ENCODE measurements at regions not wholly inside any gene's neighbourhood (a gene's known extent, or its start where the extent isn't known, plus 50 kb on each side); places are given as distances from the start of the nearest gene placed in this dataset.

DNA sequence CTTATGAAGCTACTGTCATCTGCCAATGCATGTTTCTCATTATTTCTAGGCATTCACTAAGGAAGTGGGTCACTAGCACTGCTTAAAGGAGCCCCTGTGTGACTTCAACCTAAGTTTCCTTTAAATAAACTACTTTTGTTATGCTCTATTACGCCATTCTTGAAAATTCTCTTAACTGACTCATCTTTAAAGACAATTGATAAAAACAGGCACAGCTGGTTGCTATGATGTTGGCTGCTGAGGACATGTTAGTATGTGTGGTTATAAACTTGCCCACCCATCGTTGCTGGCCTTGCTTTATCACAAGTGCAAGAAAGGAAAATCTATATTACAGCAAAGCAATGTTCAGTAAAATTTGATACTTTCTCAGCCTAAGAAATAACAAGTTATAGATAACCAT lies 75.8 kb upstream of the CNTNAP4 start:
- no peak for DNase-seq
- Histone ChIP-seq H3K4me3 (no peak overlapping the region), H3K9me3 (no peaks in the 10 kb centered on the region), H3K27me3 (no peaks in the 10 kb centered on the region), H3K27ac (no peak overlapping the region), H3K36me3 (no peaks in the 10 kb centered on the region), H3K4me1 (no peaks in the 10 kb centered on the region)
- in situ Hi-C loops (cut with MboI; ENCODE audit: low pct_ligation_motif_present in 1 of 4, low pct_unique_long_range_greater_than_20kb in 1 of 4, low sequenced_read_pairs in 3 of 4), result no loop called here
- TF ChIP-seq POLR2AphosphoS5 (IDR thresholded peaks at IDR 0.05) (no peak), POLR2A (IDR thresholded peaks at IDR 0.05) (no peak), EP300 (IDR thresholded peaks at IDR 0.05; ENCODE audit: low read depth) (no peak), CTCF (IDR thresholded peaks at IDR 0.05) (no peak)
- 31 to 60% methylated on average over 2 of the region's 2 CpGs for WGBS, 2 donors (ENCODE audit: low coverage in 1 of 2)
- intact Hi-C loops (cut with DNase I; ENCODE audit: low total_unique reads), result no loop called here

DNA sequence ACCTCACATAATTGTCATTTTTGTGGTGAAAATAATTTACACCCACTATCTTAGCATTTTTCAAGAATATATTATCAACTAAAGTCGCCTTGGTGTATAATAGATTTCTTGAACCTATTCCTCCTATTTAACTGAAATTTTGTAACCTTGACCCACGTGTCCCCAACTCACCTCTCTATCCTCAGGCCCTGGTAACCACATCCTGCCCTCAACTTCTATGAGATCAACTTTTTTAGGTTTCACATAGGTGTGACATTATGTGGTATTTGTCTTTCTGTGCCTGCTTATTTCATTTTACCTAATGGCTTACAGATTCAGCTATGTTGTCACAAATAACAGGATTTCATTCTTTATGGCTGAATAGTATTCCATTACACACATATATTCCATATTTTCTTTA lies 73.0 kb upstream of the CNTNAP4 start:
- WGBS, 2 donors (ENCODE audit: low coverage in 1 of 2), result 46 to 61% methylated on average over 2 of the region's 2 CpGs
- Histone ChIP-seq H3K27ac (no peak overlapping the region), H3K4me3 (no peak overlapping the region), H3K4me1 (no peaks in the 10 kb centered on the region), H3K36me3 (no peaks in the 10 kb centered on the region), H3K27me3 (no peaks in the 10 kb centered on the region), H3K9me3 (no peaks in the 10 kb centered on the region)
- intact Hi-C loops (cut with DNase I; ENCODE audit: low total_unique reads) (no loop called here), in situ Hi-C loops (cut with MboI; ENCODE audit: low pct_ligation_motif_present in 1 of 4, low pct_unique_long_range_greater_than_20kb in 1 of 4, low sequenced_read_pairs in 3 of 4) (no loop called here)
- no peak for DNase-seq
- TF ChIP-seq POLR2AphosphoS5 (IDR thresholded peaks at IDR 0.05), result no peak
- no peak for TF ChIP-seq EP300 (IDR thresholded peaks at IDR 0.05; ENCODE audit: low read depth)
- TF ChIP-seq CTCF (IDR thresholded peaks at IDR 0.05), result no peak
- TF ChIP-seq POLR2A (IDR thresholded peaks at IDR 0.05), result no peak

GRCh38 chr16:76207270-76207669 lies 69.9 kb upstream of the CNTNAP4 start:
- Histone ChIP-seq H3K4me3 (no peak overlapping the region), H3K4me1 (no peaks in the 10 kb centered on the region), H3K9me3 (no peaks in the 10 kb centered on the region), H3K27me3 (no peaks in the 10 kb centered on the region), H3K36me3 (no peaks in the 10 kb centered on the region), H3K27ac (no peak overlapping the region)
- in situ Hi-C loops (cut with MboI; ENCODE audit: low pct_ligation_motif_present in 1 of 4, low pct_unique_long_range_greater_than_20kb in 1 of 4, low sequenced_read_pairs in 3 of 4), result no loop called here
- WGBS, 2 donors (ENCODE audit: low coverage in 1 of 2), result 25 to 62% methylated on average over 1 to 3 of the region's 3 CpGs
- TF ChIP-seq EP300 (IDR thresholded peaks at IDR 0.05; ENCODE audit: low read depth) (no peak), CTCF (IDR thresholded peaks at IDR 0.05) (no peak), POLR2AphosphoS5 (IDR thresholded peaks at IDR 0.05) (no peak), POLR2A (IDR thresholded peaks at IDR 0.05) (no peak)
- DNase-seq, result no peak
- intact Hi-C loops (cut with DNase I; ENCODE audit: low total_unique reads), result no loop called here

- peaks cover 0 to 2% of the 10 kb centered on the region in 2 donors for H3K9me3 ChIP-seq
- no peak overlapping the region for H3K4me3 ChIP-seq
- no peak for DNase-seq
- 54 to 57% methylated on average over 4 to 5 of the region's 5 CpGs for WGBS, 2 donors (ENCODE audit: low coverage in 1 of 2)
- in situ Hi-C loops (cut with MboI; ENCODE audit: low pct_ligation_motif_present in 1 of 4, low pct_unique_long_range_greater_than_20kb in 1 of 4, low sequenced_read_pairs in 3 of 4) (no loop called here), intact Hi-C loops (cut with DNase I; ENCODE audit: low total_unique reads) (no loop called here)
- no peak for TF ChIP-seq POLR2AphosphoS5 (IDR thresholded peaks at IDR 0.05)
- no peak for TF ChIP-seq EP300 (IDR thresholded peaks at IDR 0.05; ENCODE audit: low read depth)
- no peak for TF ChIP-seq POLR2A (IDR thresholded peaks at IDR 0.05)
- no peak for TF ChIP-seq CTCF (IDR thresholded peaks at IDR 0.05)
- H3K4me1 ChIP-seq, result no peaks in the 10 kb centered on the region
- no peak overlapping the region for H3K27ac ChIP-seq
- H3K27me3 ChIP-seq, result no peaks in the 10 kb centered on the region
- no peaks in the 10 kb centered on the region for H3K36me3 ChIP-seq
Observed at GRCh38 chr16:76210157-76210556, 67.0 kb upstream of the CNTNAP4 start.
